Endothelial cell of umbilical vein (primary cell): ENCODE measurements at regions not wholly inside any gene's neighbourhood (a gene's known extent, or its start where the extent isn't known, plus 50 kb on each side); places are given as distances from the start of the nearest gene placed in this dataset.

Experiments used
- BruUV-seq: library from RNA; stranded (reverse); fragments of 400-500 nt; replicated peaks from 2 replicates; lab custom pipeline; 2021; lab: Mats Ljungman, UMichigan
- CTCF ChIA-PET: fragments of 300-600, 350-600 bp; sonication (Branson Sonifier 250); formaldehyde crosslinking; loops from one replicate; lab custom pipeline; 2021; ENCODE audit warnings: antibody characterized with exemption, inconsistent platforms; lab: Charles Lee
- POLR2A ChIA-PET: fragments of 300-600, 350-600 bp; sonication (Branson Sonifier 250); formaldehyde crosslinking; loops from one replicate; lab custom pipeline; 2021; ENCODE audit warnings: antibody characterized with exemption, inconsistent platforms; lab: Charles Lee
- DNase-seq: peaks from one replicate; pipeline ENCODE4 v3.0.0-alpha.2; 2011; ENCODE audit warnings: low read depth, low spot score
- FAIRE-seq: peaks from 2 replicates; lab custom pipeline; 2011; peaks lifted over from hg19 to GRCh38; lab: Jason Lieb, UNC
- H2AFZ ChIP-seq: 2 replicates; pipeline ENCODE4 v1.6.0; 2012; ENCODE audit warnings: low read depth, low read length, control low read depth, inconsistent platforms
- H3K27ac ChIP-seq: 2 replicates; pipeline ENCODE4 v1.5.1; 2011; ENCODE audit warnings: low read depth, mild to moderate bottlenecking, control low read depth, low read length, moderate library complexity; ENCODE audit not compliant: insufficient read depth
- H3K27me3 ChIP-seq, 2 experiments: 2 replicates each; pipeline versions ENCODE4 v1.6.0 to v1.6.1; 2011; ENCODE audit warnings: low read length in 2 of 2, mixed read lengths in 1 of 2; ENCODE audit not compliant: control insufficient read depth in 2 of 2, insufficient read depth in 2 of 2
- H3K36me3 ChIP-seq, 2 experiments: 2 replicates in 1 of 2; 3 replicates in 1 of 2; pipeline ENCODE4 v1.5.1; 2011; ENCODE audit warnings: low read length in 2 of 2, mild to moderate bottlenecking in 1 of 2, moderate library complexity in 1 of 2; ENCODE audit not compliant: control insufficient read depth in 2 of 2, insufficient read depth in 2 of 2; ENCODE audit errors: extremely low read depth in 1 of 2
- H3K4me1 ChIP-seq: 3 replicates; pipeline ENCODE4 v1.5.1; 2011; ENCODE audit warnings: mild to moderate bottlenecking, low read length; ENCODE audit not compliant: control insufficient read depth, insufficient read depth; ENCODE audit errors: extremely low read depth
- H3K4me2 ChIP-seq: 2 replicates; pipeline ENCODE4 v1.6.1; 2011; ENCODE audit warnings: low read length, control low read depth, mixed read lengths; ENCODE audit not compliant: insufficient read depth
- H3K4me3 ChIP-seq, 3 experiments: fragments of 200-600 bp in 1 of 3; sonication (generic), shearing (Covaris generic) in 1 of 3; replicated peaks in 1 of 3; 2 replicates each; pipeline ENCODE4 v1.5.1; 2011 to 2016; ENCODE audit warnings: control low read depth in 3 of 3, low read length in 3 of 3, mild to moderate bottlenecking in 2 of 3, inconsistent platforms in 1 of 3, low read depth in 1 of 3, moderate library complexity in 1 of 3; ENCODE audit not compliant: insufficient read depth in 1 of 3
- H3K79me2 ChIP-seq: 2 replicates; pipeline ENCODE4 v1.6.0; 2012; ENCODE audit warnings: low read length, inconsistent platforms; ENCODE audit not compliant: control insufficient read depth, insufficient read depth
- H3K9ac ChIP-seq: replicated peaks from 2 replicates; pipeline ENCODE3; 2011; ENCODE audit warnings: low read length, control low read depth; ENCODE audit not compliant: insufficient read depth; ENCODE audit errors: extremely low read depth
- H3K9me1 ChIP-seq: replicated peaks from 3 replicates; pipeline ENCODE4 v1.6.0; 2011; ENCODE audit warnings: mild to moderate bottlenecking, low read length; ENCODE audit not compliant: control insufficient read depth, insufficient read depth; ENCODE audit errors: extremely low read depth
- H3K9me3 ChIP-seq: replicated peaks from 2 replicates; pipeline ENCODE4 v1.5.1; 2012; ENCODE audit warnings: low read length, inconsistent platforms; ENCODE audit not compliant: control insufficient read depth, insufficient read depth
- H4K20me1 ChIP-seq: replicated peaks from 2 replicates; pipeline ENCODE3; 2011; ENCODE audit warnings: mild to moderate bottlenecking, low read length; ENCODE audit not compliant: control insufficient read depth, insufficient read depth; ENCODE audit errors: extremely low read depth
- EZH2 ChIP-seq: IDR thresholded peaks from 2 replicates; pipeline ENCODE4 v1.6.1; 2012; ENCODE audit warnings: borderline replicate concordance, low read depth, mild to moderate bottlenecking, moderate library complexity, low read length, inconsistent platforms; ENCODE audit not compliant: severe bottlenecking
- FOS ChIP-seq: IDR thresholded peaks from 2 replicates; pipeline ENCODE4 v1.6.1; 2011; ENCODE audit warnings: mild to moderate bottlenecking, low read length, moderate library complexity, borderline replicate concordance; ENCODE audit not compliant: insufficient read depth
- GATA2 ChIP-seq: IDR thresholded peaks from 2 replicates; pipeline ENCODE4 v1.7.0; 2011; ENCODE audit warnings: low read depth, mild to moderate bottlenecking, moderate library complexity, mixed read lengths, low read length; ENCODE audit not compliant: insufficient read length, insufficient read depth
- JUN ChIP-seq: IDR thresholded peaks from 2 replicates; pipeline ENCODE4 v1.6.1; 2011; ENCODE audit warnings: borderline replicate concordance, low read depth; ENCODE audit not compliant: insufficient read length, insufficient read depth
- MYC ChIP-seq: IDR thresholded peaks from one replicate; pipeline ENCODE4 v1.6.1; 2011; ENCODE audit warnings: mild to moderate bottlenecking, low read depth, low read length
- POLR2A ChIP-seq: IDR thresholded peaks from 2 replicates; pipeline ENCODE4 v1.6.1; 2012; ENCODE audit warnings: low read depth, mild to moderate bottlenecking, control low read depth, low read length
- POLR2AphosphoS5 ChIP-seq: IDR thresholded peaks from 2 replicates; pipeline ENCODE4 v1.6.1; 2012; ENCODE audit warnings: low read depth, mild to moderate bottlenecking, control low read depth, low read length, moderate library complexity; ENCODE audit not compliant: insufficient read depth
- dilution Hi-C: fragments of 300-500 bp; cut with MboI; formaldehyde crosslinking; loops from one replicate; pipeline ENCODE4 v1.15.0; 2019; ENCODE audit warnings: low sequenced_read_pairs; ENCODE audit not compliant: extremely low pct_ligation_motif_present
- intact Hi-C: fragments of 100-400 bp; cut with micrococcal nuclease; formaldehyde crosslinking; loops from one replicate; pipeline ENCODE4 v1.10.0; 2022
- TF ChIP-seq, protein P1 (sequence below), 2 donors: IDR thresholded peaks; 1 replicate in 1 of 2; 2 replicates in 1 of 2; pipeline ENCODE4 v1.5.1; 2011; ENCODE audit warnings: low read length in 2 of 2, mild to moderate bottlenecking in 2 of 2, moderate library complexity in 2 of 2, control low read depth in 1 of 2, inconsistent platforms in 1 of 2, low read depth in 1 of 2; ENCODE audit not compliant: insufficient read depth in 1 of 2; ENCODE audit errors: extremely low read depth in 1 of 2
- TF ChIP-seq, protein P2 (sequence below): IDR thresholded peaks from 2 replicates; pipeline ENCODE4 v1.6.1; 2011; ENCODE audit not compliant: insufficient read depth, insufficient read length

GRCh38 chr5:130436430-130436829 is 532.2 kb downstream of the CHSY3 start:
- H3K9me1 ChIP-seq, result no peaks in the 10 kb centered on the region
- TF ChIP-seq MYC, result no peak
- no peak for TF ChIP-seq GATA2
- TF ChIP-seq, protein P1, sequence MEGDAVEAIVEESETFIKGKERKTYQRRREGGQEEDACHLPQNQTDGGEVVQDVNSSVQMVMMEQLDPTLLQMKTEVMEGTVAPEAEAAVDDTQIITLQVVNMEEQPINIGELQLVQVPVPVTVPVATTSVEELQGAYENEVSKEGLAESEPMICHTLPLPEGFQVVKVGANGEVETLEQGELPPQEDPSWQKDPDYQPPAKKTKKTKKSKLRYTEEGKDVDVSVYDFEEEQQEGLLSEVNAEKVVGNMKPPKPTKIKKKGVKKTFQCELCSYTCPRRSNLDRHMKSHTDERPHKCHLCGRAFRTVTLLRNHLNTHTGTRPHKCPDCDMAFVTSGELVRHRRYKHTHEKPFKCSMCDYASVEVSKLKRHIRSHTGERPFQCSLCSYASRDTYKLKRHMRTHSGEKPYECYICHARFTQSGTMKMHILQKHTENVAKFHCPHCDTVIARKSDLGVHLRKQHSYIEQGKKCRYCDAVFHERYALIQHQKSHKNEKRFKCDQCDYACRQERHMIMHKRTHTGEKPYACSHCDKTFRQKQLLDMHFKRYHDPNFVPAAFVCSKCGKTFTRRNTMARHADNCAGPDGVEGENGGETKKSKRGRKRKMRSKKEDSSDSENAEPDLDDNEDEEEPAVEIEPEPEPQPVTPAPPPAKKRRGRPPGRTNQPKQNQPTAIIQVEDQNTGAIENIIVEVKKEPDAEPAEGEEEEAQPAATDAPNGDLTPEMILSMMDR (IDR thresholded peaks at IDR 0.05; ENCODE audit: extremely low read depth in 1 of 2, insufficient read depth in 1 of 2, low read depth in 1 of 2, low read length in 2 of 2), result no peak
- TF ChIP-seq JUN, result no peak
- TF ChIP-seq, protein P2, sequence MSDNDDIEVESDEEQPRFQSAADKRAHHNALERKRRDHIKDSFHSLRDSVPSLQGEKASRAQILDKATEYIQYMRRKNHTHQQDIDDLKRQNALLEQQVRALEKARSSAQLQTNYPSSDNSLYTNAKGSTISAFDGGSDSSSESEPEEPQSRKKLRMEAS, result no peak
- no peak for TF ChIP-seq POLR2A
- TF ChIP-seq FOS, result no peak
- no peak for TF ChIP-seq POLR2AphosphoS5
- TF ChIP-seq EZH2, result no peak
- no TSS peak for BruUV-seq
- H3K27ac ChIP-seq, result no peak overlapping the region
- H3K36me3 ChIP-seq, result no peaks in the 10 kb centered on the region
- peaks cover 2% of the 10 kb centered on the region for H3K9me3 ChIP-seq
- H3K79me2 ChIP-seq, result no peaks in the 10 kb centered on the region
- no peak for DNase-seq
- no peak overlapping the region for H3K4me3 ChIP-seq
- no peaks in the 10 kb centered on the region for H3K4me1 ChIP-seq
- no peak overlapping the region for H3K9ac ChIP-seq
- H3K4me2 ChIP-seq, result no peak overlapping the region
- no peak for FAIRE-seq
- H3K27me3 ChIP-seq, result no peaks in the 10 kb centered on the region
- ChIA-PET CTCF (no interaction called here), POLR2A (no interaction called here)
- no peaks in the 10 kb centered on the region for H4K20me1 ChIP-seq
- intact Hi-C loops (no loop called here), dilution Hi-C loops (no loop called here)
- H2AFZ ChIP-seq, result no peak overlapping the region
